NT2/D1 (cell line): ENCODE measurements at regions not wholly inside any gene's neighbourhood (a gene's known extent, or its start where the extent isn't known, plus 50 kb on each side); places are given as distances from the start of the nearest gene placed in this dataset.

Experiments used
- DNase-seq: peaks from one replicate; pipeline ENCODE4 v3.0.0-alpha.2; 2011; ENCODE audit warnings: low read depth, low spot score
- H3K27me3 ChIP-seq: 2 replicates; pipeline ENCODE4 v1.6.0; 2011; ENCODE audit warnings: mild to moderate bottlenecking; ENCODE audit not compliant: insufficient read length, insufficient read depth
- H3K36me3 ChIP-seq: 2 replicates; pipeline ENCODE4 v1.6.1; 2011; ENCODE audit warnings: mild to moderate bottlenecking, low read length, mixed read lengths; ENCODE audit not compliant: insufficient read depth, insufficient read length
- H3K4me1 ChIP-seq: 2 replicates; pipeline ENCODE4 v1.5.1; 2011; ENCODE audit not compliant: insufficient read depth, insufficient read length
- H3K4me3 ChIP-seq: 2 replicates; pipeline ENCODE4 v1.5.1; 2011; ENCODE audit warnings: low read depth; ENCODE audit not compliant: insufficient read length
- H3K9ac ChIP-seq: 2 replicates; pipeline ENCODE4 v1.6.0; 2011; ENCODE audit warnings: low read depth; ENCODE audit not compliant: insufficient read length
- H3K9me3 ChIP-seq: 2 replicates; pipeline ENCODE4 v1.5.1; 2011; ENCODE audit warnings: mild to moderate bottlenecking, low read length; ENCODE audit not compliant: insufficient read depth
- SUZ12 ChIP-seq: IDR thresholded peaks from 2 replicates; pipeline ENCODE4 v1.6.1; 2011; ENCODE audit not compliant: insufficient read length, insufficient read depth; ENCODE audit errors: extremely low read depth
- YY1 ChIP-seq: IDR thresholded peaks from 2 replicates; pipeline ENCODE4 v1.6.1; 2011; ENCODE audit not compliant: insufficient read length, insufficient read depth
- ZNF274 ChIP-seq: IDR thresholded peaks from 2 replicates; pipeline ENCODE4 v1.6.1; 2011; ENCODE audit warnings: mild to moderate bottlenecking, low read depth, low read length

- Histone ChIP-seq H3K27me3 (no peaks in the 10 kb centered on the region), H3K9me3 (no peaks in the 10 kb centered on the region), H3K4me1 (no peaks in the 10 kb centered on the region), H3K4me3 (no peak overlapping the region), H3K9ac (no peak overlapping the region), H3K36me3 (no peaks in the 10 kb centered on the region)
- TF ChIP-seq YY1 (no peak), ZNF274 (no peak), SUZ12 (no peak)
- no peak for DNase-seq
These were observed 743.1 kb upstream of the HS6ST1 start for GRCh38 chr2:129061769-129062121.

- H3K9ac ChIP-seq = no peak overlapping the region
- no peak overlapping the region for H3K4me3 ChIP-seq
- no peak for DNase-seq
- H3K4me1 ChIP-seq = no peaks in the 10 kb centered on the region
- no peaks in the 10 kb centered on the region for H3K36me3 ChIP-seq
- TF ChIP-seq SUZ12 = no peak
- TF ChIP-seq YY1 = no peak
- TF ChIP-seq ZNF274 = no peak
- H3K9me3 ChIP-seq = no peaks in the 10 kb centered on the region
- H3K27me3 ChIP-seq = no peaks in the 10 kb centered on the region
These were observed 743.7 kb upstream of the HS6ST1 start for GRCh38 chr2:129062146-129062912.

DNA sequence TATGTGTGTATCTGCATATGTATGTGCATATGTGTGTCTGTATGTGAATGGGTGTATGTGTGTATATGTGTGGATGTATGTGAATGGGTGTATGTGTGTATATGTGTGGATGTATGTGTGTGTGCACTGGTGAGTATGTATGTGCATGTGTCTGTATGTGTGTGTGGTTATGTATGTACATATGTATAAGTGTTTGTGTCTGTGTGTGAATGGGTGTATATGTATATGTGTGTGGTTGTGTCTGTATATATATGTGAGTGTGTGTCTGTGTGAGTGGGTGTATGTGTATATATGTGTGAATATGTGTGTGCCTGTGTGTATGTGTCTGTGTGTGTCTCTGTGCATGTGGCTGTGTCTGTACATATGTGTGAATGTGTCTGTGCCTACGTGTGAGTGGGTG lies 748.4 kb upstream of the HS6ST1 start:
- no peaks in the 10 kb centered on the region for H3K9me3 ChIP-seq

GRCh38 chr2:129067953-129068352 lies 749.3 kb upstream of the HS6ST1 start:
- Histone ChIP-seq H3K9me3 (no peaks in the 10 kb centered on the region), H3K4me3 (no peak overlapping the region), H3K4me1 (no peaks in the 10 kb centered on the region), H3K36me3 (no peaks in the 10 kb centered on the region), H3K9ac (no peak overlapping the region), H3K27me3 (no peaks in the 10 kb centered on the region)
- no peak for DNase-seq
- TF ChIP-seq YY1 = no peak
- no peak for TF ChIP-seq ZNF274
- TF ChIP-seq SUZ12 = no peak

More for the DNA sequence above, 748.4 kb upstream of the HS6ST1 start:
- no peaks in the 10 kb centered on the region for H3K4me1 ChIP-seq
- H3K27me3 ChIP-seq = no peaks in the 10 kb centered on the region
- DNase-seq = no peak
- H3K9ac ChIP-seq = no peak overlapping the region
- H3K4me3 ChIP-seq = no peak overlapping the region
- TF ChIP-seq ZNF274 = no peak
- no peak for TF ChIP-seq YY1
- TF ChIP-seq SUZ12 = no peak
- H3K36me3 ChIP-seq = no peaks in the 10 kb centered on the region

DNA sequence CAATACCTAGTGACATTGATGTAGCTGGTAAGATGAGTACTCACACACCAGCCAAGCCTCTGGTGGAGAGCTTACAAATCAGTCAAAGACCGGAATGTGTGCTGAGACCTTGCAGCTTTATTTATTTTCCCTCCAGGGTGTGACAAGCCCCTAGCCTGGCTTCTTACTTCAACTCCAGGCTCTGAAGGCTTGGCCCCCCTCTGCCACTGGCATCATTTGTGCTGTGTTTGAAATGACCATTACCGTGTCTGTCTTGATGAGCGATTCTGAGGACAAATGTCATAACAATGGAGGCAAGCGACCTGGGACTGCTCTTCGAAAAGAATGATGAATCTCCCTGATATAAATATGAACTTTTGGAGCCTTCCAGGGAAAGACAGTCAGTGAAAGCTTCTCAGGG lies 749.9 kb upstream of the HS6ST1 start:
- Histone ChIP-seq H3K9ac (no peak overlapping the region), H3K4me3 (no peak overlapping the region), H3K27me3 (no peaks in the 10 kb centered on the region), H3K9me3 (no peaks in the 10 kb centered on the region), H3K36me3 (no peaks in the 10 kb centered on the region), H3K4me1 (no peaks in the 10 kb centered on the region)
- no peak for TF ChIP-seq SUZ12
- no peak for DNase-seq

DNA sequence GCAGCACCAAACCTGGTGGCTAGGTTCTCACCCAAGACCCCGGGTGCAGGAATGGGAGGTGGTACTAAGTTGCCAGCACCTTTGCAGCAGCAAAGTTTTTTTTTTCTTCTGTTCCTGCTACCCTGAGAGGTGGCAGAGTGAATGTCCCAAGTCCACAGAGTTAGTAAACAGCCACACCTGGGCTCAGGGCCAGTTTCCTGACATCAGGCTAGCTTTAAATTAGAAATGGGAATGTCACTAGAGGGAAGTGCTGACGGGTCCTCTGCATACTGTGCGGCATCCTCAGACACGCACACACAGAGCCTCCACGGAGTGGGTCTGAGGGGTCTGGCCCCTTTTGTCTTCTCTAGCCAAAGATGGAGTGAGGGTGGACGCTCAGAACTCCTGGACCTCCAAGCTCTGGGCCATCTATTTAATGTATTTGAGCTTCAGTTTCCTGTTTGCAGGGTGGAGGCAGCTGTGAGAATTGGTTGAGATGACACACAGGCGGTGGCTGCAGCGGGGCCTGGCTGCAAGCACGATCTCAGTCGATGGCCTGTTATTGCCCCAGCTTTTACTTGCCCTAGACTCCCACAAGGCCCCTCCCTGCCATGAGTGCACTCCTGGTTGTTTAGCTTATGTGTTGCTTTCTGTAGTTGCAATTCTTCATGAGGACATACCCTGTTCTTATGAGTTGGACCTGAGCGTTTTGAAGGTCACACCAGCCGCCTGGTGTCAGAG lies 751.4 kb upstream of the HS6ST1 start:
- TF ChIP-seq YY1 (no peak), ZNF274 (no peak), SUZ12 (no peak)

DNA sequence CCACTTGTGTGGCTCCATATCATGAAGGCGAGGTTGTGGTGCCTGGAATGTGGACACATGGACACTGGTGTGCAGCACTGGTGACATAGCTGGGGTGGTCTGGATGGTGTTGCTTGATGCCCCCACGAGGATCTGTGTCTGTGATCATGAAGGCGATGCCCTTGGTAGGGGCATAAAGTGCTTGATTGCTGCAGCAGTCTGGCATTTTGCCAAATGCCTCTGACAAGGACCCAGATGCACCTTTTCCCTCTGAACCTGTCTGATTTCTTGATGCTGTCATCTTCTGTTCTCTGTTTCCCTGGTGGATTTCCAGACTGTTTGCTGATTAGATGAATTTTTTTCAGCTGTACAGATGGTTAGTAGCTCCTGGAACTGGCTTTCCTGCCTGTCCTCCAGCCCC lies 752.0 kb upstream of the HS6ST1 start:
- no peak for DNase-seq
- TF ChIP-seq ZNF274 (no peak), SUZ12 (no peak), YY1 (no peak)
- no peaks in the 10 kb centered on the region for H3K36me3 ChIP-seq
- no peaks in the 10 kb centered on the region for H3K4me1 ChIP-seq
- H3K9me3 ChIP-seq = no peaks in the 10 kb centered on the region
- H3K9ac ChIP-seq = no peak overlapping the region
- no peaks in the 10 kb centered on the region for H3K27me3 ChIP-seq
- H3K4me3 ChIP-seq = no peak overlapping the region

More for the DNA sequence above, 751.4 kb upstream of the HS6ST1 start:
- Histone ChIP-seq H3K36me3 (no peaks in the 10 kb centered on the region), H3K27me3 (no peaks in the 10 kb centered on the region), H3K4me3 (no peak overlapping the region), H3K9me3 (no peaks in the 10 kb centered on the region), H3K9ac (no peak overlapping the region), H3K4me1 (no peaks in the 10 kb centered on the region)
- DNase-seq = no peak
